ENCODE measurements at regions not wholly inside any gene's neighbourhood (a gene's known extent, or its start where the extent isn't known, plus 50 kb on each side); places are given as distances from the start of the nearest gene placed in this dataset.

- ChIA-PET CTCF (no interaction called here), POLR2A (no interaction called here)
- Histone ChIP-seq H3K27me3 (replicated peaks in 1 of 4; ENCODE audit: control extremely low read depth in 1 of 4, control insufficient read depth in 3 of 4, insufficient read depth in 4 of 4, low read length in 3 of 4) (no peaks in the 10 kb centered on the region), H3K4me2 (replicated peaks; ENCODE audit: low read depth, low read length, poor library complexity, severe bottlenecking) (no peak overlapping the region), H3K4me3 (ENCODE audit: control extremely low read depth in 1 of 5, extremely low read depth in 1 of 5, insufficient read depth in 1 of 5, low read depth in 2 of 5, low read length in 4 of 5) (no peak overlapping the region), H3K79me2 (ENCODE audit: control insufficient read depth, insufficient read depth, low read length) (no peaks in the 10 kb centered on the region), H3K27ac (ENCODE audit: low read length in 2 of 2) (no peak overlapping the region), H3K36me3 (replicated peaks in 1 of 2; ENCODE audit: control extremely low read depth in 1 of 2, control insufficient read depth in 1 of 2, extremely low read depth in 1 of 2, insufficient read depth in 2 of 2, low read length in 1 of 2) (no peaks in the 10 kb centered on the region), H2AFZ (ENCODE audit: insufficient read depth, low read depth, low read length, poor library complexity, severe bottlenecking) (no peak overlapping the region), H3K9me3 (ENCODE audit: control extremely low read depth in 1 of 3, control insufficient read depth in 2 of 3, insufficient read depth in 1 of 3, low read length in 2 of 3) (no peaks in the 10 kb centered on the region), H3K4me1 (ENCODE audit: control insufficient read depth in 2 of 2, insufficient read depth in 2 of 2, low read length in 2 of 2) (no peaks in the 10 kb centered on the region), H4K20me1 (ENCODE audit: control insufficient read depth, insufficient read depth, low read length, poor library complexity, severe bottlenecking) (no peaks in the 10 kb centered on the region), H3K9ac (ENCODE audit: low read length) (no peak overlapping the region)
- intact Hi-C loops (cut with micrococcal nuclease), result no loop called here
- Mint-ChIP-seq H3K27ac (no peak overlapping the region), H3K27me3 (no peaks in the 10 kb centered on the region), H3K4me1 (no peaks in the 10 kb centered on the region), H3K4me3 (no peak overlapping the region), H3K9me3 (ENCODE audit: insufficient read depth) (no peaks in the 10 kb centered on the region)
- DNase-seq, result no peak
- TF ChIP-seq EZH2 (IDR thresholded peaks at IDR 0.05; ENCODE audit: borderline replicate concordance, insufficient read depth, low read depth, low read length, poor library complexity, severe bottlenecking), result no peak
- no peak for TF ChIP-seq CTCF (IDR thresholded peaks at IDR 0.05)
- no peak for ATAC-seq (ENCODE audit: low read depth)
- 83% methylated on average over 1 of the region's 3 CpGs for WGBS (ENCODE audit: insufficient coverage)
These were observed 357.8 kb upstream of the CCNG1 start for GRCh38 chr5:163079618-163080017.

- no peaks in the 10 kb centered on the region for H3K27me3 ChIP-seq (replicated peaks in 1 of 4; ENCODE audit: control extremely low read depth in 1 of 4, control insufficient read depth in 3 of 4, insufficient read depth in 4 of 4, low read length in 3 of 4)
- no peak overlapping the region for H3K27ac ChIP-seq (ENCODE audit: low read length in 2 of 2)
- H3K36me3 ChIP-seq (replicated peaks in 1 of 2; ENCODE audit: control extremely low read depth in 1 of 2, control insufficient read depth in 1 of 2, extremely low read depth in 1 of 2, insufficient read depth in 2 of 2, low read length in 1 of 2), result no peaks in the 10 kb centered on the region
- Mint-ChIP-seq H3K4me3 (no peak overlapping the region), H3K9me3 (ENCODE audit: insufficient read depth) (no peaks in the 10 kb centered on the region), H3K4me1 (no peaks in the 10 kb centered on the region), H3K27me3 (no peaks in the 10 kb centered on the region), H3K27ac (no peak overlapping the region)
- H3K9ac ChIP-seq (ENCODE audit: low read length), result no peak overlapping the region
- CTCF ChIA-PET, result no interaction called here
- no peaks in the 10 kb centered on the region for H3K4me1 ChIP-seq (ENCODE audit: control insufficient read depth in 2 of 2, insufficient read depth in 2 of 2, low read length in 2 of 2)
- no peak for TF ChIP-seq EZH2 (IDR thresholded peaks at IDR 0.05; ENCODE audit: borderline replicate concordance, insufficient read depth, low read depth, low read length, poor library complexity, severe bottlenecking)
- no peak for TF ChIP-seq CTCF (IDR thresholded peaks at IDR 0.05)
- POLR2A ChIA-PET, result no interaction called here
- H4K20me1 ChIP-seq (ENCODE audit: control insufficient read depth, insufficient read depth, low read length, poor library complexity, severe bottlenecking), result no peaks in the 10 kb centered on the region
- 29% methylated on average over 1 of the region's 1 CpG for WGBS (ENCODE audit: insufficient coverage)
- H3K79me2 ChIP-seq (ENCODE audit: control insufficient read depth, insufficient read depth, low read length), result no peaks in the 10 kb centered on the region
- DNase-seq (no peak), ATAC-seq (ENCODE audit: low read depth) (no peak)
- no peak overlapping the region for H3K4me2 ChIP-seq (replicated peaks; ENCODE audit: low read depth, low read length, poor library complexity, severe bottlenecking)
- H2AFZ ChIP-seq (ENCODE audit: insufficient read depth, low read depth, low read length, poor library complexity, severe bottlenecking), result no peak overlapping the region
- H3K9me3 ChIP-seq (ENCODE audit: control extremely low read depth in 1 of 3, control insufficient read depth in 2 of 3, insufficient read depth in 1 of 3, low read length in 2 of 3), result no peaks in the 10 kb centered on the region
- no peak overlapping the region for H3K4me3 ChIP-seq (ENCODE audit: control extremely low read depth in 1 of 5, extremely low read depth in 1 of 5, insufficient read depth in 1 of 5, low read depth in 2 of 5, low read length in 4 of 5)
- intact Hi-C loops (cut with micrococcal nuclease), result no loop called here
These were observed 348.2 kb upstream of the CCNG1 start for GRCh38 chr5:163089230-163089629.

Measured in B cell (primary cell).